SK-N-MC (cell line): ENCODE measurements at regions not wholly inside any gene's neighbourhood (a gene's known extent, or its start where the extent isn't known, plus 50 kb on each side); places are given as distances from the start of the nearest gene placed in this dataset.
"Not testable (repeated sequence)": the region's sequence is repeated elsewhere in the genome, so short reads cannot be mapped to it uniquely, and the experiment has no call there.

ENCODE experiments used
- EZH2 ChIP-seq: fragments of 200-600 bp; sonication (generic); IDR thresholded peaks from one replicate; pipeline ENCODE4 v1.6.1; 2017; ENCODE audit warnings: antibody characterized with exemption
- FOXP2 ChIP-seq: optimal IDR thresholded peaks from 2 replicates; pipeline ENCODE3; 2011; ENCODE audit warnings: mild to moderate bottlenecking, moderate library complexity; ENCODE audit not compliant: insufficient read depth; ENCODE audit errors: extremely low read length, control extremely low read depth
- POLR2AphosphoS5 ChIP-seq: IDR thresholded peaks from 2 replicates; pipeline ENCODE4 v1.6.1; 2012; ENCODE audit warnings: mild to moderate bottlenecking, low read depth, low read length, borderline replicate concordance

GRCh38 chr1:166667600-166667999 is 171.7 kb upstream of the POGK start:
- not testable (repeated sequence) for TF ChIP-seq EZH2, POLR2AphosphoS5, FOXP2
